HCEC 1CT (cell line): ENCODE measurements at regions not wholly inside any gene's neighbourhood (a gene's known extent, or its start where the extent isn't known, plus 50 kb on each side); places are given as distances from the start of the nearest gene placed in this dataset.
A peak's percentile ranks its signal among the peaks of the same experiment; 100 is the strongest.
"Not testable (repeated sequence)": the region's sequence is repeated elsewhere in the genome, so short reads cannot be mapped to it uniquely, and the experiment has no call there.

ENCODE experiments used
- DNase-seq: peaks from one replicate; pipeline ENCODE4 v3.0.0-alpha.2; 2017

- DNase-seq, result peak; percentile 77
These were observed 58.3 kb upstream of the EEA1 start for GRCh38 chr12:92987362-92987761.

DNA sequence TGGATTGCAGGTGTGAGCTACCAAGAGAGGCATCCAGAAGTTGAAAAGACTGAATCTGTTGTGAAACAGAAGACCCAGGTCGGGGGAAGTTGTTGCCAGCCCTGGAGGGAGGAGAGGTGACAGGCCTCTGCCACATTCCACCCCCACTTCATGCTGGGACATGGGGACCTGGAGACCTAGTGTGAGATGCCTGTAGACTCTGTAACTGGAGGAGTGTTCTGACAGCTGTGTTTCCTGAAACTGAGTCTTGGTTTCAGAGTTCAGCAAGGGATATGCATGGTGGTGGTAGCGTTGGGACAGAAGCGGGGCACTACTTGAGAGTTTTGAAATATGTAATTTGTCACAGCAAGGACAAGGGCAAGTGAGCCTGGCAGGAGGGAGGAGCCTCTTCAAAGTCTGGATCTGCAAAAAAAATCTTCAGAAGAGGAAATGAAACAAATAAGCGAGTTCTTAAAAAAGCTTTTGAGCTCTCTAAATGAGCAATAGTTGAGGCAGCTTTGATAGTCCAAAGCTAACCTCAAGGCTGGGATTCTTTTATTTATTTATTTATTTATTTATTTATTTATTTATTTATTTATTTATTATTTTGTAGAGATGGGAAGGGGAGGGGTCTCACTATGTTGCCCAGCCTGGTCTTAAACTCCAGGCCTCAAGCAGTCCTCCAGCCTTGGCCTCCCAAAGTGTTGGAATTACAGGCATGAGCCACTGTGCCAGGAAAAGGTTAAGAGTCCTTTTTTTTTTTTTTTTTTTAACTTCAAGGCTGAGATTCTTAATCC, 58.9 kb upstream of the EEA1 start:
- no peak for DNase-seq

DNA sequence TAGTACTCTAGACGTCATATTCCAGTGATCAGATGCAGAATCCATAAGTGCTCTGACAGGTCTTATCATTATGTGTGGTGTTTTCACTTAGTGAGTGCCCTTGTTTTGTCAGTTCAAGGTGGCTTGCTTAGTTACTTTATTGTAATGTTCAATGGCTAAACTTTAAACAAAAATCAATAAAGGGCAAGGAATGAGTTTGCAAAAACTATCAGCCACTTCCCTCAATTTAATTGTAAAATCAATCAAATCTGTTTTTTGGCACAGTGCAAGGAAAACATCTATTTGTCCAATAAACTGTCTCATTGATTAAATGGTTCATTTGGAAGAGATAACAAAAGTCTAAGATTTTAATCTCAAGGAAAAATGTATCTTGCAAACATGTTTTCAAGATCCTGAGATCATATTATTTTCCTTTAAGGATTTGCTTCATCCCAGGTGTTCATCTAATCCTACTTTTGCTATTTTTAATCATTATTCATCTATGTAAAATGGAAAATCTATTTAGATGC, 59.6 kb upstream of the EEA1 start:
- no peak for DNase-seq

GRCh38 chr12:92989715-92990484, 60.8 kb upstream of the EEA1 start:
- DNase-seq, result no peak

DNA sequence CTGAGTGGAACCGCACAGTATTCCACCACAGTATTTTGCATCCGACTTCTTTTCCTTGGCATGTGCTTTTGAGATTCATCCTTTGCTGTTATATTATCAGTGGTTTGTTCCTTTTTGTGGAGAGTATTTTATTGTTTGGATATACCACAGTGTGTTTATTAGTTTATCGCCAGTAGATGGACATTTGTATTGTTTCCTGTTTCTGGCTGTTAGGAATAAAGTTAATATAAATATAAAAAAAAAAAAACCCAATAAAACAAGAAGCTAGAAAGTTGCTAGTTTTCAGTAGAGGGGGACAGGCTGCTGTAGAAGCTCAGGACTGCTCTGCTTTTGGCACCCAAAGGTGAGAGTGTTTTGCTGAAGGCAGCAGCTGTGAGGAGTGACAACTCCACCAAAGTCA, 62.0 kb upstream of the EEA1 start:
- DNase-seq, result no peak

DNA sequence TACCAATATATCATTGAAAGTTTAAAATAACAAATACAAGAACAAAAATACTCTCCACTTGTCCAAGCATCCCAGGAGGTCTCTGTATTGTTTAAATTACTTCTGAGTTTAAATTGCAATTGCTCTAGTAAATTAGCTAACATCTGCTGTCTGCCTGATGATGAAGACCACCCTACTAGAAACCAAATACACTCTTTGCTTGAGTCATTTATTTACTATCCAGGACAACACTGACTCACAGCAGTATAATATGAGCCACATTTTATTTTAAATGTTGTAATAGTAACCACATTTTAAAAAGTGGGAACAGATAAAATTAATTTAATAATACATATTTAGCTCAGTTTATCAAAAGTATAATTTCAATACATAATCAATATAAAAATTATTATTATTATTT, 62.9 kb upstream of the EEA1 start:
- peak; percentile 75 for DNase-seq

- no peak for DNase-seq
These were observed 64.2 kb upstream of the EEA1 start for GRCh38 chr12:92993259-92993658.

- DNase-seq, result no peak
These were observed 66.3 kb upstream of the EEA1 start for GRCh38 chr12:92995258-92995903.

- no peak for DNase-seq
These were observed 70.9 kb upstream of the EEA1 start for GRCh38 chr12:93000026-93000425.

DNA sequence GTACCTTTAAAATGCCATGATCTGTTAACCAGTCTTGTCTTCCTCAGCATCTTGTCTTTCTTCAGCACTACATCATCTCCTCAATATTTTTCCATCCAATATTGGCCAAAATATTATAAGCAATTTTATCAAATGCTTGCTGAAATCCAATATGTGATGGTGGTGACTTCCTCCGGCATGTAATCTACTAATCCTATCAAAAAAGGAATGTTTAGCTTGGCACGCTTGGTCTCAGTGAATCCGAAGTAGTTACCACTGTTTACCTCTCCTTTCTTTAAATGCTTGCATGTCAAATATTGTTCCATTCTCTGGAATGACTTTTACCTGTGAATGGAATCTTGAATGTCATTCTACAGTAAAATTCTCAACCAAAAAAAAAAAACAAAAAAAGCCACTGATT, 72.3 kb upstream of the EEA1 start:
- no peak for DNase-seq

- DNase-seq, result peak; percentile 93
These were observed 73.4 kb upstream of the EEA1 start for GRCh38 chr12:93002293-93003054.

DNA sequence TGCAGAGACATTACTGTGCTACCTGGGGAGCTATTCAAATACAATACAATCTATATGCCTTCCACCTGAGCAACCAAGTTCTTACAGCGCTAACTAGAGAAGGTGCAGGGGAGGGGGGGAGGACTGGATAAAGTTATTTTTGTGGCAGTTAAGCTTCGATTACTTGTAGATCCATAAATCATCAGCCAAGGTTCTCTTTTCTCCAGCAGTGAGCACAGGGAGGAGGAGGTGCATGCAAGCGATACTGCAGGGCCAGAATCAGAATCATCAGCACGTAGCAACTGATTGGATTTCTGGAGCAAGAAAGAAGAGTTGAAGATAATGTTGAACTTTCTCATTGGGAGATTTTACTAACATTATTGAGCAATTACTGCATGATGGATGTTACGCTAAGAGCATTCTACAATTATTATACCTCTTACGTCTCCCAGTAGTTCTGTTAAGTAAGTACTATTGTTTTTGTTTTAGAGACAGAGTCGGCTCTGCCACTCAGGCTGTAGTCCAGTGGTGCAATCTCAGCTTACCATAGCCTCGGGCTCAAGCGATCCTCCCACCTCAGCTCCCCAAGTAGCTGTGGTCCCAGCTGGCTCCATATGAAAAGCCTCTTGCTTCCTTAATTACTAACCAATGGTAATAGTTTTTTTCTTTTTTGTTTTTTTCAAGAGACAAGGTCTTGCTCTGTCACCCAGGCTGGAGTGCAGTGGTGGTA, 74.6 kb upstream of the EEA1 start:
- no peak for DNase-seq

- no peak for DNase-seq
These were observed 76.9 kb upstream of the EEA1 start for GRCh38 chr12:93005928-93006392.

DNA sequence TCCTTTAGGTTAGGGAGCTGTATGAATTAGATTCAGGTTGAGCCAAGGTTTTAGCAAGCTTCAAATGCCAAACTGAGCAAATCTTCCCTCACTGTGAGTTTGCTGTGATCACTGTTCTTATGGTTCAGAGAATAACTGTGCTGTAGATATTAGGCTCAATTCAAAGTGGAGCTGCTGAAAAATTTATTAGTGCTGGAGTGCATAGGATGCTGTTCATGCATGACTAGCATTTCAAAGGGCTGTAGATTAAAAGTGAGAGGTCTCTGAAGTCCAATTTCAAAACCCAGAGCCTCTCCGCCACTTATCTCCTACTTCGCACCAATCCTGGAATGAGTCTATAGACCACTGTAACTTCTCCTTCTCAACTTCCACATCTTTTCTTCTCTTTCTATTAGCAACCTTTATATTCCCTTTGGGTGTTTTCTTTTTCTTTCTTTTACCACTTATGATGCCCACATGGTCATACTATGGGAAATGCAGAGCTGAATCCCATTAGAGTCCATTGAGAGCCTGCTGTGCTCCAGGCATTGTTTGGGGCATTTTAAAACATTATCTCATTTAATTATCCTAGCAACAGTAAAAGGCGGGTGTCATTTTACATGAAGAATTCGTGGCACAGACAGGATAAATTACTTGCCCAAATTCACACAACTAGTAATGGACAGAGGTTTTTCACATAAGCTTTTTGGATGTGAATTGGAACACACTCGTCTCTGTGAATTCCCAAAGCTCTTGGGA, 77.5 kb upstream of the EEA1 start:
- DNase-seq, result no peak

- DNase-seq, result no peak
These were observed 78.4 kb upstream of the EEA1 start for GRCh38 chr12:93007544-93007943.

GRCh38 chr12:93008044-93008778, 79.1 kb upstream of the EEA1 start:
- no peak for DNase-seq

GRCh38 chr12:93008880-93009279, 79.8 kb upstream of the EEA1 start:
- DNase-seq, result not testable (repeated sequence)

- no peak for DNase-seq
These were observed 80.4 kb upstream of the EEA1 start for GRCh38 chr12:93009533-93009932.

- DNase-seq, result no peak
These were observed 81.4 kb upstream of the EEA1 start for GRCh38 chr12:93010461-93010860.

- DNase-seq, result no peak
These were observed 82.0 kb upstream of the EEA1 start for GRCh38 chr12:93011100-93011499.
